ENCODE measurements at regions not wholly inside any gene's neighbourhood (a gene's known extent, or its start where the extent isn't known, plus 50 kb on each side); places are given as distances from the start of the nearest gene placed in this dataset.

GRCh38 chr18:55166260-55166598 is 207.0 kb upstream of the CCDC68 start:
- WGBS, 2 donors, result 59 to 62% methylated on average over 4 of the region's 4 CpGs
- Histone ChIP-seq H3K4me3 (no peak overlapping the region), H3K36me3 (no peaks in the 10 kb centered on the region), H3K9me3 (no peaks in the 10 kb centered on the region), H3K4me1 (peaks cover 0 to 3% (median 0%) of the 10 kb centered on the region in 9 donors), H3K27ac (no peak overlapping the region), H3K27me3 (no peaks in the 10 kb centered on the region)
- intact Hi-C loops (cut with DNase I), result no loop called here
- DNase-seq (no peak), ATAC-seq (no peak)
- no peak for TF ChIP-seq CTCF (IDR thresholded peaks at IDR 0.05)

GRCh38 chr18:55163550-55163949 is 204.3 kb upstream of the CCDC68 start:
- TF ChIP-seq CTCF (IDR thresholded peaks at IDR 0.05), result no peak
- no peaks in the 10 kb centered on the region for H3K36me3 ChIP-seq
- ATAC-seq (no peak), DNase-seq (no peak)
- peaks cover 0 to 3% (median 0%) of the 10 kb centered on the region in 9 donors for H3K4me1 ChIP-seq
- no peak overlapping the region for H3K4me3 ChIP-seq
- no peaks in the 10 kb centered on the region for H3K9me3 ChIP-seq
- H3K27me3 ChIP-seq, result no peaks in the 10 kb centered on the region
- H3K27ac ChIP-seq, result no peak overlapping the region
- 77% methylated on average over 7 of the region's 7 CpGs for WGBS, 2 donors
- intact Hi-C loops (cut with DNase I), result no loop called here

- WGBS, 2 donors, result 62 to 68% methylated on average over 4 of the region's 4 CpGs
- no peak for DNase-seq
- no peaks in the 10 kb centered on the region for H3K27me3 ChIP-seq
Measured at GRCh38 chr18:55161916-55162315, 202.7 kb upstream of the CCDC68 start.

GRCh38 chr18:55159027-55159426 is 199.8 kb upstream of the CCDC68 start:
- Histone ChIP-seq H3K4me1 (no peaks in the 10 kb centered on the region), H3K27me3 (no peaks in the 10 kb centered on the region), H3K36me3 (no peaks in the 10 kb centered on the region), H3K9me3 (no peaks in the 10 kb centered on the region), H3K4me3 (no peak overlapping the region), H3K27ac (no peak overlapping the region)
- intact Hi-C loops (cut with DNase I), result no loop called here
- ATAC-seq (no peak), DNase-seq (no peak)
- 80 to 91% methylated on average over 4 of the region's 4 CpGs for WGBS, 2 donors
- no peak for TF ChIP-seq CTCF (IDR thresholded peaks at IDR 0.05)

More at GRCh38 chr18:55161916-55162315, 202.7 kb upstream of the CCDC68 start:
- H3K4me1 ChIP-seq, result peaks cover 0 to 3% (median 0%) of the 10 kb centered on the region in 9 donors
- intact Hi-C loops (cut with DNase I), result no loop called here
- H3K27ac ChIP-seq, result no peak overlapping the region
- no peaks in the 10 kb centered on the region for H3K9me3 ChIP-seq
- peak in 1 of 8 donors; percentile 33 for ATAC-seq
- no peak for TF ChIP-seq CTCF (IDR thresholded peaks at IDR 0.05)
- H3K4me3 ChIP-seq, result no peak overlapping the region
- H3K36me3 ChIP-seq, result no peaks in the 10 kb centered on the region

- Histone ChIP-seq H3K9me3 (no peaks in the 10 kb centered on the region), H3K27ac (no peak overlapping the region), H3K36me3 (no peaks in the 10 kb centered on the region), H3K4me3 (no peak overlapping the region), H3K27me3 (no peaks in the 10 kb centered on the region), H3K4me1 (no peaks in the 10 kb centered on the region)
- TF ChIP-seq CTCF (IDR thresholded peaks at IDR 0.05), result no peak
- WGBS, 2 donors, result 82 to 85% methylated on average over 4 of the region's 4 CpGs
- ATAC-seq (no peak), DNase-seq (no peak)
- intact Hi-C loops (cut with DNase I), result no loop called here
Measured at GRCh38 chr18:55158570-55158969, 199.3 kb upstream of the CCDC68 start.
